HUES64 (cell line): ENCODE measurements at regions not wholly inside any gene's neighbourhood (a gene's known extent, or its start where the extent isn't known, plus 50 kb on each side); places are given as distances from the start of the nearest gene placed in this dataset.

ENCODE experiments used
- H3K27ac ChIP-seq: 2 replicates; pipeline ENCODE4 v1.7.0; 2013; ENCODE audit warnings: low read depth, low read length, inconsistent platforms
- H3K27me3 ChIP-seq: 2 replicates; pipeline ENCODE4 v1.6.1; 2013; ENCODE audit warnings: mild to moderate bottlenecking, low read length; ENCODE audit not compliant: insufficient read depth
- H3K36me3 ChIP-seq: 2 replicates; pipeline ENCODE4 v1.6.1; 2013; ENCODE audit warnings: mild to moderate bottlenecking, low read length; ENCODE audit not compliant: insufficient read depth
- H3K4me1 ChIP-seq: 2 replicates; pipeline ENCODE4 v1.6.1; 2013; ENCODE audit warnings: mild to moderate bottlenecking, low read length, moderate library complexity; ENCODE audit not compliant: insufficient read depth
- H3K4me3 ChIP-seq: 2 replicates; pipeline ENCODE4 v1.5.1; 2013; ENCODE audit warnings: mild to moderate bottlenecking, low read length, moderate library complexity
- H3K9ac ChIP-seq: 2 replicates; pipeline ENCODE4 v1.6.1; 2013; ENCODE audit warnings: mild to moderate bottlenecking, low read depth, low read length
- H3K9me3 ChIP-seq: 2 replicates; pipeline ENCODE4 v1.6.1; 2013; ENCODE audit warnings: low read depth, low read length; ENCODE audit not compliant: insufficient read depth
- WGBS: fragments of 150-250, 120-280 bp; methylation state at CpG from one replicate; pipeline ENCODE4 v1.1.7; 2013; ENCODE audit warnings: missing lambda C conversion rate; 5-methylcytosine and 5-hydroxymethylcytosine counted together

- Histone ChIP-seq H3K36me3 (no peaks in the 10 kb centered on the region), H3K9me3 (no peaks in the 10 kb centered on the region), H3K27me3 (no peaks in the 10 kb centered on the region), H3K4me1 (no peaks in the 10 kb centered on the region), H3K9ac (no peak overlapping the region), H3K4me3 (no peak overlapping the region), H3K27ac (no peak overlapping the region)
- 92% methylated on average over 8 of the region's 8 CpGs for WGBS
Measured at GRCh38 chr4:62199291-62199810, 999.2 kb downstream of the ADGRL3 start.

DNA sequence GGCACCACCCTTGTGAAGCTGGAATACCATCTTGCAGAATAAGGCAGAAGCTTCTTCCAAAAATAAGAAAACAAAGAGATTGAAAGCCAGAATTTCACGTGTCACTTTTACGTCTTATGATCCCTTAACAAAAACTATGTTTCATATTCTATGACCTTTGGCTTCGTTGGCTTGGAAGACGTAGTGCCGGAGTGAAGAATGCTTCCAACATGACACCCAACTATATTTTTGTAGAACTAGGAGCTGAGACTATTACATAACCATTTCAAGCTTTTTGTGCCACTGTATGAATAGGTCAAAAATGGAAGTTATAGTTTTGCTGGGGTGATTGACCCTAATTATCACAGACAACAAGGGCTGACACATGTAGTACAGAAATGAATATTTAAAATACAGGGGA is 996.2 kb downstream of the ADGRL3 start:
- Histone ChIP-seq H3K36me3 (no peaks in the 10 kb centered on the region), H3K9ac (no peak overlapping the region), H3K4me1 (no peaks in the 10 kb centered on the region), H3K27me3 (no peaks in the 10 kb centered on the region), H3K9me3 (no peaks in the 10 kb centered on the region), H3K4me3 (no peak overlapping the region), H3K27ac (no peak overlapping the region)
- WGBS = over 99% methylated on average over 5 of the region's 5 CpGs

GRCh38 chr4:62194342-62194741 is 994.2 kb downstream of the ADGRL3 start:
- Histone ChIP-seq H3K4me1 (no peaks in the 10 kb centered on the region), H3K36me3 (no peaks in the 10 kb centered on the region), H3K9ac (no peak overlapping the region), H3K9me3 (no peaks in the 10 kb centered on the region), H3K27me3 (no peaks in the 10 kb centered on the region), H3K4me3 (no peak overlapping the region), H3K27ac (no peak overlapping the region)
- WGBS = 88% methylated on average over 2 of the region's 2 CpGs

GRCh38 chr4:62193761-62194160 is 993.6 kb downstream of the ADGRL3 start:
- Histone ChIP-seq H3K36me3 (no peaks in the 10 kb centered on the region), H3K9me3 (no peaks in the 10 kb centered on the region), H3K4me1 (no peaks in the 10 kb centered on the region), H3K9ac (no peak overlapping the region), H3K27me3 (no peaks in the 10 kb centered on the region), H3K4me3 (no peak overlapping the region), H3K27ac (no peak overlapping the region)
- 100% methylated on average over 2 of the region's 3 CpGs for WGBS

DNA sequence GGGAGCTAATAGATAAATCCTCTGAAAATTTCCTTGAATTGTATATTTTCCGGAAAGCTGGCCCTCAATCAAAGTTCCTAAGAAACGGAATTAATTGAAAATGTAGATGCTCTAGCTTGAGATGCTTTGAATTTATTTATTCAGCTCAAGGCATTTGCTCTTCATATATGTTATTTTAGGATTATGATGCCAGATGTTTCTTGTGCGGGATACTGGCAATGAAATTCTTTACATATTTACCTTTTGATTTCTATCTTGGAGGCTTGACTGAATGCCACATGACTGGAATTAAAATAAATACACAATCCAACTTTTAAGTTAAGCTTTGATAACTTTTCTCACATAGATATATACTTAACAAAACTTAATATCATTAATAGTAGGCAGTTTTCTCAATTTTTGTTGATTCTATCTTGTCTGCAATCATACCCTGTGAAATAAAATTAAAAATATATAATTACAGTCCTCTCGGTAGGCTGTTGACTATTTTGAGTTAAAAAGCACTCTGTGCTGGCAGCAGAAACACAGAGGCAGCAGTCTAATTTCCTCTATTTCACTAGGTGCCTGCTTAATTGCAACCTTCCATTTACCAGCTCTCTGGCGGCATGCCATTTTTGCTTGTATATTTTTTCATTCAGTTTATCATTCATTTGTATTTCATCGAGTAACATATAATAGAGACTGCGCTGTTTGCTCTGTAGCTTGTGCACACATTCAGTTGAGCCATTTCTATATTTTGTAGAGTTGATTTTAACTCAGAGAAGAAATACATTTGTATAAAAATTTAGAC is 991.5 kb downstream of the ADGRL3 start:
- H3K4me1 ChIP-seq = no peaks in the 10 kb centered on the region
- over 99% methylated on average over 7 of the region's 7 CpGs for WGBS
- H3K27ac ChIP-seq = no peak overlapping the region
- no peaks in the 10 kb centered on the region for H3K9me3 ChIP-seq
- no peaks in the 10 kb centered on the region for H3K27me3 ChIP-seq
- no peaks in the 10 kb centered on the region for H3K36me3 ChIP-seq
- no peak overlapping the region for H3K4me3 ChIP-seq
- no peak overlapping the region for H3K9ac ChIP-seq

DNA sequence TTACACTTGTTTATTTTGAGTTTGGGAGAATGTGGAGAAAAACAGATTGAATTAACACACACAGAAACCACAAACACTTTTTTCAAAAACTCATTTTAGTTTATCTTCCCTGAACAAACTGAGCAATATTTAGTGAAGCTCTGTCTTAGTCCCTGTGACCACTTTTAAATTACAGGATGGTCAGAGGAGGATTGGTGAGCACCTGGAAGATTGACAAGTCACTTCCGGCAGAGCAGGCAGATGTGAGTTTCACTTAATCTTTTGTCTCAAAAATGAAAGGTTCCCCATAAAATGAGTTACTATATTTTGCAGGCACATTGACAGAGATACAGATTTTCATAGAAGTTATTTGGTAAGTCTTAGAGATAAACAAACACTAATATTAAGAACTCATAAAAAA is 970.1 kb downstream of the ADGRL3 start:
- Histone ChIP-seq H3K27me3 (no peaks in the 10 kb centered on the region), H3K9ac (no peak overlapping the region), H3K27ac (no peak overlapping the region), H3K36me3 (no peaks in the 10 kb centered on the region), H3K4me1 (peaks cover 9% of the 10 kb centered on the region), H3K4me3 (no peak overlapping the region), H3K9me3 (no peaks in the 10 kb centered on the region)
- WGBS = 82% methylated on average over 1 of the region's 1 CpG

GRCh38 chr4:62168681-62169080 is 968.6 kb downstream of the ADGRL3 start:
- Histone ChIP-seq H3K9me3 (no peaks in the 10 kb centered on the region), H3K9ac (no peak overlapping the region), H3K4me3 (no peak overlapping the region), H3K4me1 (no peaks in the 10 kb centered on the region), H3K27me3 (no peaks in the 10 kb centered on the region), H3K36me3 (no peaks in the 10 kb centered on the region), H3K27ac (no peak overlapping the region)
- WGBS = 100% methylated on average over 1 of the region's 1 CpG

DNA sequence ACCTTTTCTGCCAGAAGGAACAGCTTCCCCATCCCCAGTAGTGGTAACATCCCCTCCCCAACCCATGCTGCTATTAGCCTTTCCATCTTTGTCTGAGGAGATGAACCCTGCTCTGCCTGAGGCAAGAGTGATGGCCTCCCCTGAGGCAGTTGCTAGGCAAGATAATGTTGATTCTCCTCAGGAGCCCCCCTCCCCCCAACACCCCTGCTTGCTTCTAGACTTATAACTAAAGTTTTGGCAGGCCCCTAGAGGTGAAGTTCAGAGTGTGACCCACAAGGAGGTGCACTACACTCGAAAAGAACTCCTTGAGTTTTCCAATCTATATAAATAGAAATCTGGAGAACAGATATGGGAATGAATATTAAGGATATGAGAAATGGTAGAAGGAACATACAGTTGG is 962.5 kb downstream of the ADGRL3 start:
- WGBS = 80% methylated on average over 1 of the region's 1 CpG
- Histone ChIP-seq H3K27ac (no peak overlapping the region), H3K9me3 (peaks cover 2% of the 10 kb centered on the region; the same call in 1 of the 2 replicates), H3K27me3 (no peaks in the 10 kb centered on the region), H3K4me1 (no peaks in the 10 kb centered on the region), H3K36me3 (no peaks in the 10 kb centered on the region), H3K4me3 (no peak overlapping the region), H3K9ac (no peak overlapping the region)

DNA sequence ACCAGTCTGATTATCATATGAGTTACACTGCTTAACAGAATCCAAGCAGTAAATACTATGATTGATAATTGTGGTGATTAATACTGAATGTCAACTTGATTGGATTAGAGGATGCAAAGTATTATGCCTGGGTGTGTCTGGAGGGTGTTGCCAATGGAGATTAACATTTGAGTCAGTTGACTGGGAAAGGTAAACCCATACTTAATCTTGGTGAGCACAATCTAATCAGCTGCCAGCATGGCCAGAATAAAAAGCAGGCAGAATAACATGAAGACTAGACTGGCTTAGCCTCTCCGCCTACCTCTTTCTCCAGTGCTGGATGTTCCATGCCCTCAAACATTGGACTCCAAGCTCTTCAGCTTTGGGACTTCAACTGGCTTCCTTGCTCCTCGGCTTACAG is 961.3 kb downstream of the ADGRL3 start:
- WGBS = 97% methylated on average over 2 of the region's 2 CpGs
- no peaks in the 10 kb centered on the region for H3K27me3 ChIP-seq
- no peak overlapping the region for H3K9ac ChIP-seq
- H3K27ac ChIP-seq = no peak overlapping the region
- peaks cover 2% of the 10 kb centered on the region; the same call in 1 of the 2 replicates for H3K9me3 ChIP-seq
- no peaks in the 10 kb centered on the region for H3K36me3 ChIP-seq
- no peak overlapping the region for H3K4me3 ChIP-seq
- H3K4me1 ChIP-seq = no peaks in the 10 kb centered on the region

- 98% methylated on average over 4 of the region's 4 CpGs for WGBS
- H3K9me3 ChIP-seq = peaks cover 2% of the 10 kb centered on the region; the same call in 1 of the 2 replicates
Measured at GRCh38 chr4:62159876-62160275, 959.8 kb downstream of the ADGRL3 start.

GRCh38 chr4:62159306-62159705 is 959.2 kb downstream of the ADGRL3 start:
- no peak overlapping the region for H3K9ac ChIP-seq
- no peaks in the 10 kb centered on the region for H3K27me3 ChIP-seq
- no peaks in the 10 kb centered on the region for H3K36me3 ChIP-seq
- no peak overlapping the region for H3K4me3 ChIP-seq
- no peaks in the 10 kb centered on the region for H3K4me1 ChIP-seq
- no peak overlapping the region for H3K27ac ChIP-seq
- H3K9me3 ChIP-seq = peaks cover 2% of the 10 kb centered on the region; the same call in 1 of the 2 replicates
- 100% methylated on average over 1 of the region's 1 CpG for WGBS

More at GRCh38 chr4:62159876-62160275, 959.8 kb downstream of the ADGRL3 start:
- Histone ChIP-seq H3K9ac (no peak overlapping the region), H3K27ac (no peak overlapping the region), H3K4me3 (no peak overlapping the region), H3K36me3 (no peaks in the 10 kb centered on the region), H3K27me3 (no peaks in the 10 kb centered on the region), H3K4me1 (no peaks in the 10 kb centered on the region)
